ENCODE measurements at regions not wholly inside any gene's neighbourhood (a gene's known extent, or its start where the extent isn't known, plus 50 kb on each side); places are given as distances from the start of the nearest gene placed in this dataset.

DNA sequence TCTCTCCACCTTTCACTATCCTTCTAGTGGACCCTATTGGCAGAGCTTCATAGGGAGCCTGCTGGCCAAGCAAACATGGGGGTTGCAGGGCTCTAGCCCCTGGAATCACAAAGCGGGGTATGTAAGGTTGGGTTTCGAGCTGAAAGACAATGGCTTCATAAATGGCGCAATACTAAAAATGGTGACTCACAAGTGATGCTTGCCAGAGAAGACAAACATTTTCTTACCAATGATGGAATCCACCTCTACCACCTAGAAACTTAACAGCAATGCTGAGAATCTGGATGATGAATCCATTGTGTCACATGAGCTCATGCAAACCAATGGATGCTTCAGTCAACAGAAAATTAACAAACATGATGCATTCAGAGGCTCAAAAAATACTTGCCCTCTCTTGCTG lies 375.3 kb upstream of the PSMD7 start:
- Histone ChIP-seq H3K27ac (ENCODE audit: insufficient read depth, low read length) (no peak overlapping the region), H3K4me2 (ENCODE audit: extremely low read depth, insufficient read depth, low read length) (no peak overlapping the region), H2AFZ (ENCODE audit: low read length) (no peak overlapping the region), H3K9ac (ENCODE audit: insufficient read depth, low read length) (no peak overlapping the region), H3K27me3 (ENCODE audit: control insufficient read depth, insufficient read depth, low read length) (no peaks in the 10 kb centered on the region), H3K9me3 (ENCODE audit: control insufficient read depth, insufficient read depth, low read depth, low read length) (no peaks in the 10 kb centered on the region), H4K20me1 (ENCODE audit: control insufficient read depth, extremely low read depth, insufficient read depth, low read length) (no peaks in the 10 kb centered on the region), H3K79me2 (ENCODE audit: control insufficient read depth, insufficient read depth, low read length) (no peaks in the 10 kb centered on the region), H3K4me3 (replicated peaks in 1 of 4; ENCODE audit: control extremely low read depth in 1 of 4, insufficient read depth in 1 of 4, low read depth in 3 of 4, low read length in 4 of 4) (no peak overlapping the region), H3K36me3 (ENCODE audit: control insufficient read depth, insufficient read depth, low read length) (no peaks in the 10 kb centered on the region), H3K4me1 (ENCODE audit: control insufficient read depth, extremely low read depth, insufficient read depth, low read length) (no peaks in the 10 kb centered on the region)
- TF ChIP-seq EZH2 (IDR thresholded peaks at IDR 0.05; ENCODE audit: low read length, missing control alignments) = no peak
- TF ChIP-seq, protein P1, sequence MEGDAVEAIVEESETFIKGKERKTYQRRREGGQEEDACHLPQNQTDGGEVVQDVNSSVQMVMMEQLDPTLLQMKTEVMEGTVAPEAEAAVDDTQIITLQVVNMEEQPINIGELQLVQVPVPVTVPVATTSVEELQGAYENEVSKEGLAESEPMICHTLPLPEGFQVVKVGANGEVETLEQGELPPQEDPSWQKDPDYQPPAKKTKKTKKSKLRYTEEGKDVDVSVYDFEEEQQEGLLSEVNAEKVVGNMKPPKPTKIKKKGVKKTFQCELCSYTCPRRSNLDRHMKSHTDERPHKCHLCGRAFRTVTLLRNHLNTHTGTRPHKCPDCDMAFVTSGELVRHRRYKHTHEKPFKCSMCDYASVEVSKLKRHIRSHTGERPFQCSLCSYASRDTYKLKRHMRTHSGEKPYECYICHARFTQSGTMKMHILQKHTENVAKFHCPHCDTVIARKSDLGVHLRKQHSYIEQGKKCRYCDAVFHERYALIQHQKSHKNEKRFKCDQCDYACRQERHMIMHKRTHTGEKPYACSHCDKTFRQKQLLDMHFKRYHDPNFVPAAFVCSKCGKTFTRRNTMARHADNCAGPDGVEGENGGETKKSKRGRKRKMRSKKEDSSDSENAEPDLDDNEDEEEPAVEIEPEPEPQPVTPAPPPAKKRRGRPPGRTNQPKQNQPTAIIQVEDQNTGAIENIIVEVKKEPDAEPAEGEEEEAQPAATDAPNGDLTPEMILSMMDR (conservative IDR thresholded peaks at IDR 0.05 in 1 of 2, IDR thresholded peaks at IDR 0.05 in 1 of 2; ENCODE audit: low read depth in 1 of 2, low read length in 2 of 2) = no peak
- DNase-seq (ENCODE audit: low read depth in 2 of 2) = no peak

DNA sequence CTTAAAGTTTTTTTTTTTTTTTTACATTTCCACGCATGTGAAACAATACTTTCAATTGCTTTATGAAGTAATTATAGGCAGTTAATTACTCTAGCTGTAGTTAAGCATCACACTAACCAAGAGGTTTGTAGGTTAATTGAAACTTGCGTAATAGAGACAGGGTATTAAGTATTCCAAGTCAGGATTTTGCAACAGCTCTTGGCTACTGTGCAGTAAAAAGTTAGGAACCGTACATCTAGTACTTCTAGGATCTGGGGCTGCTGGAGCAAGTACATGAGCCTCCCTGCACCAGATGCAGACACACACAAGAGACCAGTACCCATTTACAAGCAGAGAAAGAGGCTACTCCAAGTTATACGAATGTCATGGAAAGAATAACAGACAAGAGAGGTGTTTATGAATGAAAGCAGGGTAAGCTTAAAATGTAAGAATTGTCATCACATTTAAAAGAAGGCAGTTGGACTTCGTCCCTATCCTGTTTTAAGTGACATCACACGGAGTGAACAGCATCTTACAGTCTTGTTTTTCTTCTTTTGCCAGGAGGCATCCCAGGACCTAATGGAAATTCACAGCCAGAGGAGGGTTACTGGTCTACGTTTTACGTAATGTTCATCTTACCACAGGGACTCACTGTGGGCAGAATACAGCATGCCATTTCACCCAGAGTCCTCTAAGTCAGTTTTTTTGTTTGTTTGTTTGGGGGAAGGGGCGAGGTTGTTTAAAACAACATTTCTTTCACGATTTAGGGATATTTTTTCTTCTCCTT lies 379.6 kb upstream of the PSMD7 start:
- Histone ChIP-seq H4K20me1 (ENCODE audit: control insufficient read depth, extremely low read depth, insufficient read depth, low read length) (no peaks in the 10 kb centered on the region), H3K27ac (ENCODE audit: insufficient read depth, low read length) (no peak overlapping the region), H3K79me2 (ENCODE audit: control insufficient read depth, insufficient read depth, low read length) (no peaks in the 10 kb centered on the region), H3K36me3 (ENCODE audit: control insufficient read depth, insufficient read depth, low read length) (no peaks in the 10 kb centered on the region), H3K9ac (ENCODE audit: insufficient read depth, low read length) (no peak overlapping the region), H3K4me1 (ENCODE audit: control insufficient read depth, extremely low read depth, insufficient read depth, low read length) (no peaks in the 10 kb centered on the region), H3K9me3 (ENCODE audit: control insufficient read depth, insufficient read depth, low read depth, low read length) (no peaks in the 10 kb centered on the region), H3K4me3 (replicated peaks in 1 of 4; ENCODE audit: control extremely low read depth in 1 of 4, insufficient read depth in 1 of 4, low read depth in 3 of 4, low read length in 4 of 4) (no peak overlapping the region), H3K4me2 (ENCODE audit: extremely low read depth, insufficient read depth, low read length) (no peak overlapping the region), H3K27me3 (ENCODE audit: control insufficient read depth, insufficient read depth, low read length) (no peaks in the 10 kb centered on the region), H2AFZ (ENCODE audit: low read length) (no peak overlapping the region)
- peak in 1 of 2 donors; percentile 72 for DNase-seq (ENCODE audit: low read depth in 2 of 2)
- TF ChIP-seq, protein P1 (conservative IDR thresholded peaks at IDR 0.05 in 1 of 2, IDR thresholded peaks at IDR 0.05 in 1 of 2; ENCODE audit: low read depth in 1 of 2, low read length in 2 of 2) = no peak
- no peak for TF ChIP-seq EZH2 (IDR thresholded peaks at IDR 0.05; ENCODE audit: low read length, missing control alignments)

DNA sequence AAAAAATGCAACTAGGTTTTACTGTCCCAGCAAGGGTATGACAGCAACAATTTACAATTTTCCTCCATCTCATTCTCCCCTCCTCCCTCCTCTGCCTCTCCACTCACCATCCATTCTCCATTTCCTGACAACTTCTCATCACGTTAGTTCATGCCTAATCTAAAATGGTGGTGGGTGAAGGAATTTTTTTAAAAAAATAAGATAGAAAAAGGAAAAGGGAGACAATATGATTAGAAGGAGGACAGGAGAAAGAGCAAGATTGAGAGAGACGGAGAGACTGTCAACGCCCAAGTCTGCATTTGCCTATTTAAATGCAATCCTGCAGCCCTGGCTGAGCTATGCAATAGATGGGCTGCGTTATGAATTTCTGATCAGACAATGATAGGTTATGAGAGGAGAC lies 380.7 kb upstream of the PSMD7 start:
- Histone ChIP-seq H3K27ac (ENCODE audit: insufficient read depth, low read length) (no peak overlapping the region), H2AFZ (ENCODE audit: low read length) (no peak overlapping the region), H3K9ac (ENCODE audit: insufficient read depth, low read length) (no peak overlapping the region), H3K79me2 (ENCODE audit: control insufficient read depth, insufficient read depth, low read length) (no peaks in the 10 kb centered on the region), H3K4me1 (ENCODE audit: control insufficient read depth, extremely low read depth, insufficient read depth, low read length) (no peaks in the 10 kb centered on the region), H3K4me2 (ENCODE audit: extremely low read depth, insufficient read depth, low read length) (no peak overlapping the region), H3K9me3 (ENCODE audit: control insufficient read depth, insufficient read depth, low read depth, low read length) (no peaks in the 10 kb centered on the region), H3K27me3 (ENCODE audit: control insufficient read depth, insufficient read depth, low read length) (no peaks in the 10 kb centered on the region), H3K36me3 (ENCODE audit: control insufficient read depth, insufficient read depth, low read length) (no peaks in the 10 kb centered on the region), H4K20me1 (ENCODE audit: control insufficient read depth, extremely low read depth, insufficient read depth, low read length) (no peaks in the 10 kb centered on the region), H3K4me3 (replicated peaks in 1 of 4; ENCODE audit: control extremely low read depth in 1 of 4, insufficient read depth in 1 of 4, low read depth in 3 of 4, low read length in 4 of 4) (no peak overlapping the region)
- TF ChIP-seq, protein P1 (conservative IDR thresholded peaks at IDR 0.05 in 1 of 2, IDR thresholded peaks at IDR 0.05 in 1 of 2; ENCODE audit: low read depth in 1 of 2, low read length in 2 of 2) = no peak
- no peak for TF ChIP-seq EZH2 (IDR thresholded peaks at IDR 0.05; ENCODE audit: low read length, missing control alignments)
- no peak for DNase-seq (ENCODE audit: low read depth in 2 of 2)

All from fibroblast of lung (primary cell).